HepG2 (cell line): ENCODE measurements at regions not wholly inside any gene's neighbourhood (a gene's known extent, or its start where the extent isn't known, plus 50 kb on each side); places are given as distances from the start of the nearest gene placed in this dataset.

Source experiments
- ARNT ChIP-seq: fragments of 450-650 bp; IDR thresholded peaks from 2 replicates; pipeline ENCODE4 v1.6.1; 2017
- CTCF ChIP-seq: sonication (generic); formaldehyde crosslinking; IDR thresholded peaks from 2 replicates; pipeline ENCODE4 v1.5.0; 2020; ENCODE audit warnings: mild to moderate bottlenecking, missing genetic modification reagents, moderate library complexity
- ETV5 ChIP-seq: IDR thresholded peaks from 2 replicates; pipeline ENCODE4 v1.6.1; 2018; ENCODE audit warnings: missing biosample characterization, missing genetic modification reagents, inconsistent platforms, borderline replicate concordance
- FOXP4 ChIP-seq: sonication (generic); formaldehyde crosslinking; IDR thresholded peaks from 2 replicates; pipeline ENCODE4 v1.4.0; 2020; ENCODE audit warnings: missing genetic modification reagents
- MAFG ChIP-seq: sonication (generic); formaldehyde crosslinking; IDR thresholded peaks from 2 replicates; pipeline ENCODE4 v1.5.1; 2020; ENCODE audit warnings: mild to moderate bottlenecking, missing genetic modification reagents
- PHB2 ChIP-seq: fragments of 450-650 bp; IDR thresholded peaks from 2 replicates; pipeline ENCODE4 v1.6.1; 2018; ENCODE audit not compliant: partially characterized antibody
- PREB ChIP-seq: sonication (generic); formaldehyde crosslinking; IDR thresholded peaks from 2 replicates; pipeline ENCODE4 v1.4.0; 2020; ENCODE audit warnings: missing genetic modification reagents
- RAD51 ChIP-seq: fragments of 450-650 bp; IDR thresholded peaks from 2 replicates; pipeline ENCODE4 v1.6.1; 2016; ENCODE audit warnings: borderline replicate concordance
- RARA ChIP-seq: IDR thresholded peaks from 2 replicates; pipeline ENCODE4 v1.6.1; 2016; ENCODE audit warnings: missing genetic modification reagents, missing compliant biosample characterization
- RXRB ChIP-seq: IDR thresholded peaks from 2 replicates; pipeline ENCODE4 v1.6.1; 2016; ENCODE audit warnings: borderline replicate concordance, missing genetic modification reagents, missing compliant biosample characterization
- SETDB1 ChIP-seq: sonication (generic); formaldehyde crosslinking; IDR thresholded peaks from 2 replicates; pipeline ENCODE4 v1.5.1; 2020; ENCODE audit warnings: missing genetic modification reagents, mild to moderate bottlenecking, borderline replicate concordance
- TOPORS ChIP-seq: sonication (generic); formaldehyde crosslinking; IDR thresholded peaks from 2 replicates; pipeline ENCODE4 v1.8.0; 2023; ENCODE audit warnings: mild to moderate bottlenecking, missing genetic modification reagents
- U2AF1 ChIP-seq: fragments of 200-400 bp; formaldehyde crosslinking; optimal IDR thresholded peaks from 2 replicates; pipeline ENCODE3; 2017; ENCODE audit warnings: mild to moderate bottlenecking, low read depth, low read length
- YEATS4 ChIP-seq: sonication (generic); formaldehyde crosslinking; IDR thresholded peaks from 2 replicates; pipeline ENCODE4 v1.4.0; 2020; ENCODE audit warnings: missing genetic modification reagents, borderline replicate concordance
- ZFP1 ChIP-seq: IDR thresholded peaks from 2 replicates; pipeline ENCODE4 v1.6.1; 2016
- ZHX1 ChIP-seq: sonication (generic); formaldehyde crosslinking; IDR thresholded peaks from 2 replicates; pipeline ENCODE4 v1.8.1; 2022; ENCODE audit warnings: low read depth, mild to moderate bottlenecking, missing genetic modification reagents
- ZMAT3 ChIP-seq: sonication (generic); formaldehyde crosslinking; conservative IDR thresholded peaks from 2 replicates; pipeline ENCODE4 v1.7.0; 2021; ENCODE audit warnings: missing genetic modification reagents
- ZNF24 ChIP-seq: fragments of 450-650 bp; IDR thresholded peaks from 2 replicates; pipeline ENCODE4 v1.6.1; 2017; ENCODE audit warnings: antibody characterized with exemption, mild to moderate bottlenecking
- ZNF569 ChIP-seq: sonication (generic); formaldehyde crosslinking; IDR thresholded peaks from 2 replicates; pipeline ENCODE4 v1.5.0; 2020; ENCODE audit warnings: mild to moderate bottlenecking, missing genetic modification reagents, moderate library complexity, borderline replicate concordance
- ZNF609 ChIP-seq: sonication (generic); formaldehyde crosslinking; IDR thresholded peaks from 2 replicates; pipeline ENCODE4 v1.4.0; 2020; ENCODE audit warnings: mild to moderate bottlenecking, missing genetic modification reagents, borderline replicate concordance

- TF ChIP-seq ETV5 (CRISPR knock-in tag): no peak
- no peak for TF ChIP-seq TOPORS
- TF ChIP-seq U2AF1: no peak
- no peak for TF ChIP-seq PREB (CRISPR knock-in tag)
- TF ChIP-seq RAD51: no peak
- TF ChIP-seq ZNF24: 0 out of 2 replicates have a peak, but pooled peaks have one; percentile 34
- no peak for TF ChIP-seq YEATS4 (CRISPR knock-in tag)
- no peak for TF ChIP-seq CTCF (CRISPR knock-in tag)
- TF ChIP-seq ZHX1: no peak
- TF ChIP-seq ZMAT3 (CRISPR knock-in tag): no peak
- no peak for TF ChIP-seq MAFG (CRISPR knock-in tag)
- no peak for TF ChIP-seq ZNF569
- no peak for TF ChIP-seq ZFP1 (CRISPR knock-in tag)
- TF ChIP-seq RXRB (CRISPR knock-in tag): 0 out of 2 replicates have a peak, but pooled peaks have one; percentile 14
- no peak for TF ChIP-seq PHB2
- TF ChIP-seq SETDB1 (CRISPR knock-in tag): no peak
- no peak for TF ChIP-seq ZNF609 (CRISPR knock-in tag)
- TF ChIP-seq FOXP4: no peak
- peak; percentile 56 for TF ChIP-seq RARA (CRISPR knock-in tag)
- TF ChIP-seq ARNT: no peak
Measured at GRCh38 chr4:184293552-184293951, 75.9 kb upstream of the ENPP6 start (continued).
